Neural cell (in vitro differentiated cells): ENCODE measurements at regions not wholly inside any gene's neighbourhood (a gene's known extent, or its start where the extent isn't known, plus 50 kb on each side); places are given as distances from the start of the nearest gene placed in this dataset.

Source experiments
- H2AFZ ChIP-seq: fragments of 200-600, 300-800 bp; sonication (generic), shearing (Covaris generic); 2 replicates; pipeline ENCODE4 v1.6.0; 2014; ENCODE audit warnings: low read depth, mild to moderate bottlenecking, antibody characterized with exemption, low read length, moderate library complexity
- H3F3A ChIP-seq: fragments of 200-600 bp; shearing (Covaris generic); 2 replicates; pipeline ENCODE4 v1.6.1; 2016; ENCODE audit warnings: mild to moderate bottlenecking, moderate library complexity, mixed read lengths, antibody characterized with exemption, low read length; ENCODE audit not compliant: insufficient read depth, poor library complexity, severe bottlenecking
- H3K27ac ChIP-seq: fragments of 200-600, 300-800 bp; sonication (generic), shearing (Covaris generic); 2 replicates; pipeline ENCODE4 v1.5.1; 2014; ENCODE audit warnings: mild to moderate bottlenecking, low read length, moderate library complexity
- H3K27me3 ChIP-seq: fragments of 300-800, 200-600 bp; sonication (generic), shearing (Covaris generic); 2 replicates; pipeline ENCODE4 v1.6.0; 2014; ENCODE audit warnings: mild to moderate bottlenecking, low read depth, low read length, moderate library complexity; ENCODE audit not compliant: insufficient read depth
- H3K36me3 ChIP-seq: fragments of 300-800, 200-600 bp; sonication (generic), shearing (Covaris generic); 2 replicates; pipeline ENCODE4 v1.5.1; 2014; ENCODE audit warnings: mild to moderate bottlenecking, antibody characterized with exemption, low read length, moderate library complexity; ENCODE audit not compliant: insufficient read depth
- H3K4me2 ChIP-seq: fragments of 300-800, 200-600 bp; sonication (generic), shearing (Covaris generic); 2 replicates; pipeline ENCODE4 v1.6.0; 2014; ENCODE audit warnings: mild to moderate bottlenecking, low read length
- H3K4me3 ChIP-seq: fragments of 300-800, 200-600 bp; sonication (generic), shearing (Covaris generic); 2 replicates; pipeline ENCODE4 v1.5.1; 2014; ENCODE audit warnings: mild to moderate bottlenecking, low read length, moderate library complexity
- H3K79me2 ChIP-seq: fragments of 200-600 bp; shearing (Covaris generic); replicated peaks from 2 replicates; pipeline ENCODE4 v1.6.0; 2014; ENCODE audit warnings: mild to moderate bottlenecking, low read length, moderate library complexity; ENCODE audit not compliant: insufficient read depth
- H3K9ac ChIP-seq: fragments of 300-800, 200-600 bp; sonication (generic), shearing (Covaris generic); 2 replicates; pipeline ENCODE4 v1.6.1; 2016; ENCODE audit warnings: mild to moderate bottlenecking, low read length, mixed read lengths
- H3K9me2 ChIP-seq: fragments of 200-600 bp; shearing (Covaris generic); 2 replicates; pipeline ENCODE4 v1.6.1; 2016; ENCODE audit warnings: mild to moderate bottlenecking, low read length, mixed read lengths; ENCODE audit not compliant: insufficient read depth
- H3K9me3 ChIP-seq: fragments of 200-600, 300-800 bp; sonication (generic), shearing (Covaris generic); 2 replicates; pipeline ENCODE4 v1.6.1; 2016; ENCODE audit warnings: mild to moderate bottlenecking, mixed run types, low read length, moderate library complexity, mixed read lengths
- H4K20me1 ChIP-seq: fragments of 200-600 bp; shearing (Covaris generic); 2 replicates; pipeline ENCODE4 v1.6.1; 2016; ENCODE audit warnings: mild to moderate bottlenecking, mixed run types; ENCODE audit not compliant: insufficient read depth
- EP300 ChIP-seq: fragments of 450-650 bp; conservative IDR thresholded peaks from 2 replicates; pipeline ENCODE4 v1.6.1; 2014; ENCODE audit warnings: antibody characterized with exemption, mild to moderate bottlenecking, moderate library complexity; ENCODE audit not compliant: poor library complexity, severe bottlenecking
- EZH2 ChIP-seq: fragments of 200-600, 300-800 bp; shearing (Covaris generic), sonication (generic); IDR thresholded peaks from 2 replicates; pipeline ENCODE4 v1.6.1; 2014; ENCODE audit warnings: antibody characterized with exemption, low read length, borderline replicate concordance, mild to moderate bottlenecking; ENCODE audit not compliant: insufficient read depth, poor library complexity, severe bottlenecking
- MXI1 ChIP-seq: fragments of 450-650 bp; conservative IDR thresholded peaks from 2 replicates; pipeline ENCODE4 v1.6.1; 2014; ENCODE audit warnings: antibody characterized with exemption, mild to moderate bottlenecking; ENCODE audit not compliant: poor library complexity, severe bottlenecking
- POLR2AphosphoS5 ChIP-seq: IDR thresholded peaks from 2 replicates; pipeline ENCODE4 v1.6.1; 2012
- RAD21 ChIP-seq: fragments of 450-650 bp; conservative IDR thresholded peaks from 2 replicates; pipeline ENCODE4 v1.6.1; 2014; ENCODE audit warnings: antibody characterized with exemption, mild to moderate bottlenecking, moderate library complexity
- SMC3 ChIP-seq: fragments of 450-650 bp; conservative IDR thresholded peaks from 2 replicates; pipeline ENCODE4 v1.6.1; 2014; ENCODE audit warnings: antibody characterized with exemption, mild to moderate bottlenecking, moderate library complexity; ENCODE audit not compliant: poor library complexity
- TAF1 ChIP-seq: IDR thresholded peaks from 2 replicates; pipeline ENCODE4 v1.6.1; 2012; ENCODE audit warnings: low read depth
- TF ChIP-seq, protein P1 (sequence below): fragments of 450-650 bp; IDR thresholded peaks from 2 replicates; pipeline ENCODE4 v1.5.1; 2014; ENCODE audit warnings: antibody characterized with exemption, mild to moderate bottlenecking, moderate library complexity; ENCODE audit not compliant: poor library complexity, severe bottlenecking
- TF ChIP-seq, protein P2 (sequence below): IDR thresholded peaks from 2 replicates; pipeline ENCODE4 v1.6.1; 2012; ENCODE audit warnings: borderline replicate concordance

DNA sequence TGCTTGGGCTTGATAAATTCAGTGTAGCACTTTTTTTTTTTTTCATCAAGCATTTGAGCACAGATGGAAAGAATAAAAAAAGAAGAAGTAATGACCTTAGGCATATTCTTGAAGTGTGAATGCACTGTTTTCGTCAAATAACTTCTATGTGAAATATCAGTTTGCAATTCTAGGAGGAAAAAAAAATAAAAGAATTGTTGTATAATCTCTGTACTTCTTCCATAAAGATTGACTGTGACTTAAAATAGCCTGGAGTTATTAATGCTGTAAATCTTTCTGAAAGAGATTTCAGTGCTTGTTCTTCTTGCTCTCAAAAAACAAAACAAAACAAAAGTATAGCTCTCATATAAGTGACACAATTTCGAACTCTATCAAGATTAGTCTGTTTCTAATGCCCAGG, 536.9 kb upstream of the ZNF608 start:
- TF ChIP-seq EZH2: no peak
- no peak for TF ChIP-seq SMC3
- no peak for TF ChIP-seq TAF1
- no peak for TF ChIP-seq MXI1
- TF ChIP-seq, protein P1, sequence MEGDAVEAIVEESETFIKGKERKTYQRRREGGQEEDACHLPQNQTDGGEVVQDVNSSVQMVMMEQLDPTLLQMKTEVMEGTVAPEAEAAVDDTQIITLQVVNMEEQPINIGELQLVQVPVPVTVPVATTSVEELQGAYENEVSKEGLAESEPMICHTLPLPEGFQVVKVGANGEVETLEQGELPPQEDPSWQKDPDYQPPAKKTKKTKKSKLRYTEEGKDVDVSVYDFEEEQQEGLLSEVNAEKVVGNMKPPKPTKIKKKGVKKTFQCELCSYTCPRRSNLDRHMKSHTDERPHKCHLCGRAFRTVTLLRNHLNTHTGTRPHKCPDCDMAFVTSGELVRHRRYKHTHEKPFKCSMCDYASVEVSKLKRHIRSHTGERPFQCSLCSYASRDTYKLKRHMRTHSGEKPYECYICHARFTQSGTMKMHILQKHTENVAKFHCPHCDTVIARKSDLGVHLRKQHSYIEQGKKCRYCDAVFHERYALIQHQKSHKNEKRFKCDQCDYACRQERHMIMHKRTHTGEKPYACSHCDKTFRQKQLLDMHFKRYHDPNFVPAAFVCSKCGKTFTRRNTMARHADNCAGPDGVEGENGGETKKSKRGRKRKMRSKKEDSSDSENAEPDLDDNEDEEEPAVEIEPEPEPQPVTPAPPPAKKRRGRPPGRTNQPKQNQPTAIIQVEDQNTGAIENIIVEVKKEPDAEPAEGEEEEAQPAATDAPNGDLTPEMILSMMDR: no peak
- no peak for TF ChIP-seq RAD21
- TF ChIP-seq POLR2AphosphoS5: no peak
- TF ChIP-seq, protein P2, sequence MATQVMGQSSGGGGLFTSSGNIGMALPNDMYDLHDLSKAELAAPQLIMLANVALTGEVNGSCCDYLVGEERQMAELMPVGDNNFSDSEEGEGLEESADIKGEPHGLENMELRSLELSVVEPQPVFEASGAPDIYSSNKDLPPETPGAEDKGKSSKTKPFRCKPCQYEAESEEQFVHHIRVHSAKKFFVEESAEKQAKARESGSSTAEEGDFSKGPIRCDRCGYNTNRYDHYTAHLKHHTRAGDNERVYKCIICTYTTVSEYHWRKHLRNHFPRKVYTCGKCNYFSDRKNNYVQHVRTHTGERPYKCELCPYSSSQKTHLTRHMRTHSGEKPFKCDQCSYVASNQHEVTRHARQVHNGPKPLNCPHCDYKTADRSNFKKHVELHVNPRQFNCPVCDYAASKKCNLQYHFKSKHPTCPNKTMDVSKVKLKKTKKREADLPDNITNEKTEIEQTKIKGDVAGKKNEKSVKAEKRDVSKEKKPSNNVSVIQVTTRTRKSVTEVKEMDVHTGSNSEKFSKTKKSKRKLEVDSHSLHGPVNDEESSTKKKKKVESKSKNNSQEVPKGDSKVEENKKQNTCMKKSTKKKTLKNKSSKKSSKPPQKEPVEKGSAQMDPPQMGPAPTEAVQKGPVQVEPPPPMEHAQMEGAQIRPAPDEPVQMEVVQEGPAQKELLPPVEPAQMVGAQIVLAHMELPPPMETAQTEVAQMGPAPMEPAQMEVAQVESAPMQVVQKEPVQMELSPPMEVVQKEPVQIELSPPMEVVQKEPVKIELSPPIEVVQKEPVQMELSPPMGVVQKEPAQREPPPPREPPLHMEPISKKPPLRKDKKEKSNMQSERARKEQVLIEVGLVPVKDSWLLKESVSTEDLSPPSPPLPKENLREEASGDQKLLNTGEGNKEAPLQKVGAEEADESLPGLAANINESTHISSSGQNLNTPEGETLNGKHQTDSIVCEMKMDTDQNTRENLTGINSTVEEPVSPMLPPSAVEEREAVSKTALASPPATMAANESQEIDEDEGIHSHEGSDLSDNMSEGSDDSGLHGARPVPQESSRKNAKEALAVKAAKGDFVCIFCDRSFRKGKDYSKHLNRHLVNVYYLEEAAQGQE: no peak
- TF ChIP-seq EP300: no peak

DNA sequence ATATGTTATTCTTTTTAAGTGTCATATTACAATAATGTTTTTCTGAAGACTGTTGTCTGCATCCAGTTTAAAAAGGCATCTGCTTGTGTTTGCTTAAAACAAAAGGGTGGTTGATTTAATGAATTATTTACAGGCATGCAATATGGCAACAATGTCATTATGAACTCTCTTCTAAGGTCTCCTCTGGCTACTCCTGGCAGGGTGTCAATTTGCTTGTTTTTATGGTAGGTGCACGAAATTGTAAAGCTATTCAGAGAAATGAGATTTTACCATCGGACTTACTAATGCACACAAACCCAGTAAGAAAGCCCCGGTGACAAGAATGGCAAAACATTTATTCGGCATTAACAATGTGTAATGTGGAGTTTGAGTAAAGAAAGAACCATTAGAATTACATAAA, 539.8 kb upstream of the ZNF608 start:
- no peak overlapping the region for H3K9ac ChIP-seq
- H3K79me2 ChIP-seq: no peaks in the 10 kb centered on the region
- no peaks in the 10 kb centered on the region for H3K36me3 ChIP-seq
- no peak overlapping the region for H3K4me3 ChIP-seq
- no peaks in the 10 kb centered on the region for H3K27me3 ChIP-seq
- no peaks in the 10 kb centered on the region for H4K20me1 ChIP-seq
- no peak overlapping the region for H3K27ac ChIP-seq
- no peak overlapping the region for H2AFZ ChIP-seq
- TF ChIP-seq SMC3: no peak
- no peak for TF ChIP-seq RAD21
- TF ChIP-seq POLR2AphosphoS5: no peak
- TF ChIP-seq MXI1: no peak
- TF ChIP-seq TAF1: no peak
- TF ChIP-seq, protein P1: no peak
- no peak for TF ChIP-seq EP300
- TF ChIP-seq, protein P2: no peak
- TF ChIP-seq EZH2: no peak
- H3K9me2 ChIP-seq: no peaks in the 10 kb centered on the region
- H3K4me2 ChIP-seq: no peak overlapping the region
- H3F3A ChIP-seq: no peaks in the 10 kb centered on the region
- no peaks in the 10 kb centered on the region for H3K9me3 ChIP-seq

More for the DNA sequence above, 536.9 kb upstream of the ZNF608 start:
- Histone ChIP-seq H3K79me2 (no peaks in the 10 kb centered on the region), H3K36me3 (no peaks in the 10 kb centered on the region), H3K9me3 (no peaks in the 10 kb centered on the region), H4K20me1 (no peaks in the 10 kb centered on the region), H3K4me2 (no peak overlapping the region), H3K4me3 (no peak overlapping the region), H3K27ac (no peak overlapping the region), H3K9ac (no peak overlapping the region), H3K27me3 (no peaks in the 10 kb centered on the region), H2AFZ (no peak overlapping the region), H3K9me2 (no peaks in the 10 kb centered on the region), H3F3A (no peaks in the 10 kb centered on the region)
